ELR (cell line): ENCODE measurements at regions not wholly inside any gene's neighbourhood (a gene's known extent, or its start where the extent isn't known, plus 50 kb on each side); places are given as distances from the start of the nearest gene placed in this dataset.
A peak's percentile ranks its signal among the peaks of the same experiment; 100 is the strongest.

Experiments used
- DNase-seq: peaks from one replicate; pipeline ENCODE4 v3.0.0-alpha.2; 2015; ENCODE audit warnings: low read depth

- DNase-seq, result peak; percentile 47
Measured at GRCh38 chr2:151032741-151033191, 228.9 kb downstream of the RBM43 start.

- DNase-seq, result peak; percentile 17
Measured at GRCh38 chr2:151030663-151031230, 230.9 kb downstream of the RBM43 start.

- DNase-seq, result peak; percentile 44
Measured at GRCh38 chr2:151029406-151030157, 232.1 kb downstream of the RBM43 start.

GRCh38 chr2:151028691-151029176 is 232.9 kb downstream of the RBM43 start:
- no peak for DNase-seq

- DNase-seq, result no peak
Measured at GRCh38 chr2:151027151-151027550, 234.5 kb downstream of the RBM43 start.

- DNase-seq, result no peak
Measured at GRCh38 chr2:151025816-151026215, 235.8 kb downstream of the RBM43 start.

GRCh38 chr2:151024696-151025251 is 236.9 kb downstream of the RBM43 start:
- DNase-seq, result no peak

- no peak for DNase-seq
Measured at GRCh38 chr2:151021747-151022452, 239.8 kb downstream of the RBM43 start.

- no peak for DNase-seq
Measured at GRCh38 chr2:151020411-151020810, 241.3 kb downstream of the RBM43 start.

- DNase-seq, result no peak
Measured at GRCh38 chr2:151009437-151010175, 252.1 kb downstream of the RBM43 start.

GRCh38 chr2:151007365-151007764 is 254.3 kb downstream of the RBM43 start:
- no peak for DNase-seq

- no peak for DNase-seq
Measured at GRCh38 chr2:151002959-151003600, 258.6 kb downstream of the RBM43 start.

- DNase-seq, result no peak
Measured at GRCh38 chr2:150997702-150998440, 263.8 kb downstream of the RBM43 start.

- no peak for DNase-seq
Measured at GRCh38 chr2:150997066-150997465, 264.6 kb downstream of the RBM43 start.

GRCh38 chr2:150994076-150994475 is 267.6 kb downstream of the RBM43 start:
- DNase-seq, result no peak

- no peak for DNase-seq
Measured at GRCh38 chr2:150989969-150990368, 271.7 kb downstream of the RBM43 start.

GRCh38 chr2:150985741-150986140 is 275.9 kb downstream of the RBM43 start:
- DNase-seq, result no peak

- DNase-seq, result no peak
Measured at GRCh38 chr2:150983314-150983897, 278.3 kb downstream of the RBM43 start.

GRCh38 chr2:150981826-150982225 is 279.8 kb downstream of the RBM43 start:
- peak; percentile 26 for DNase-seq

GRCh38 chr2:150978053-150978452 is 283.6 kb downstream of the RBM43 start:
- DNase-seq, result no peak
